Esophagus squamous epithelium (tissue), 4 donors: ENCODE measurements at regions not wholly inside any gene's neighbourhood (a gene's known extent, or its start where the extent isn't known, plus 50 kb on each side); places are given as distances from the start of the nearest gene placed in this dataset.

Source experiments
- CTCF ChIP-seq, 6 experiments: fragments of 450-650 bp in 4 of 6; fragments of 200-600 bp in 2 of 6; sonication (generic) in 2 of 6; IDR thresholded peaks; one replicate each; pipeline ENCODE4 v1.5.1; 2016 to 2019; ENCODE audit warnings: antibody characterized with exemption in 6 of 6, mild to moderate bottlenecking in 4 of 6, moderate library complexity in 4 of 6
- POLR2A ChIP-seq, 4 donors: fragments of 450-650 bp; IDR thresholded peaks; one replicate each; pipeline ENCODE4 v1.6.1; 2017; ENCODE audit warnings: antibody characterized with exemption in 4 of 4, mild to moderate bottlenecking in 4 of 4, moderate library complexity in 3 of 4

GRCh38 chr15:47872869-47873432 is 155.6 kb downstream of the SEMA6D start:
- TF ChIP-seq POLR2A (IDR thresholded peaks at IDR 0.05) (no peak), CTCF (IDR thresholded peaks at IDR 0.05) (no peak)
